ENCODE measurements at regions not wholly inside any gene's neighbourhood (a gene's known extent, or its start where the extent isn't known, plus 50 kb on each side); places are given as distances from the start of the nearest gene placed in this dataset.

GRCh38 chr6:30272032-30272431 lies 54.7 kb upstream of the TRIM39 start:
- no peak overlapping the region for H3K4me3 ChIP-seq (ENCODE audit: low read depth, low read length)
- TF ChIP-seq, protein P1, sequence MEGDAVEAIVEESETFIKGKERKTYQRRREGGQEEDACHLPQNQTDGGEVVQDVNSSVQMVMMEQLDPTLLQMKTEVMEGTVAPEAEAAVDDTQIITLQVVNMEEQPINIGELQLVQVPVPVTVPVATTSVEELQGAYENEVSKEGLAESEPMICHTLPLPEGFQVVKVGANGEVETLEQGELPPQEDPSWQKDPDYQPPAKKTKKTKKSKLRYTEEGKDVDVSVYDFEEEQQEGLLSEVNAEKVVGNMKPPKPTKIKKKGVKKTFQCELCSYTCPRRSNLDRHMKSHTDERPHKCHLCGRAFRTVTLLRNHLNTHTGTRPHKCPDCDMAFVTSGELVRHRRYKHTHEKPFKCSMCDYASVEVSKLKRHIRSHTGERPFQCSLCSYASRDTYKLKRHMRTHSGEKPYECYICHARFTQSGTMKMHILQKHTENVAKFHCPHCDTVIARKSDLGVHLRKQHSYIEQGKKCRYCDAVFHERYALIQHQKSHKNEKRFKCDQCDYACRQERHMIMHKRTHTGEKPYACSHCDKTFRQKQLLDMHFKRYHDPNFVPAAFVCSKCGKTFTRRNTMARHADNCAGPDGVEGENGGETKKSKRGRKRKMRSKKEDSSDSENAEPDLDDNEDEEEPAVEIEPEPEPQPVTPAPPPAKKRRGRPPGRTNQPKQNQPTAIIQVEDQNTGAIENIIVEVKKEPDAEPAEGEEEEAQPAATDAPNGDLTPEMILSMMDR (IDR thresholded peaks at IDR 0.05; ENCODE audit: control insufficient read depth, extremely low read depth, insufficient read depth) = no peak
- peak; percentile 23 for DNase-seq (ENCODE audit: low read depth)

DNA sequence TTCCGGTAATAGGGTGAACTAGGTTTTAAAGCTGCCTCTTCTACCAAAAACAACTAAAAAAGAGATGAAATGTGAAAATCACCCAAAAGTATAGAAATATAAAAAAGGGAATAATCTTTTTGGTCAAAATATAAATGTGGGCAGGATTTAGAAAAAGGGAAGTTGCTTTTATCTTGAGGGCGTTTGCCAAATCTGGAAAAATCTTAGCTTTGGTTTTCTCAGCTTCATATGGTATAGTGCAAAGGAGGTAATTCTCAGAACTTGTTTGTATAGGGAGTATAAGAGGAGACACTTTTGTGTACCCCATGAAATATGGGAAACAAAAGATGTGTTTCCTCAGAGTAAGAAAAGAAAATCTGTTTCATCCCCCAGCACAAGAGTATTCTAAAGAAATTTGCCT lies 54.2 kb upstream of the TRIM26 start:
- H3K4me3 ChIP-seq (ENCODE audit: low read depth, low read length) = no peak overlapping the region
- TF ChIP-seq, protein P1 (IDR thresholded peaks at IDR 0.05; ENCODE audit: control insufficient read depth, extremely low read depth, insufficient read depth) = no peak
- DNase-seq (ENCODE audit: low read depth) = no peak

GRCh38 chr6:30265594-30265993 lies 52.4 kb upstream of the TRIM26 start:
- no peak overlapping the region for H3K4me3 ChIP-seq (ENCODE audit: low read depth, low read length)
- TF ChIP-seq, protein P1 (IDR thresholded peaks at IDR 0.05; ENCODE audit: control insufficient read depth, extremely low read depth, insufficient read depth) = no peak
- no peak for DNase-seq (ENCODE audit: low read depth)

- TF ChIP-seq, protein P1 (IDR thresholded peaks at IDR 0.05; ENCODE audit: control insufficient read depth, extremely low read depth, insufficient read depth) = no peak
- no peak for DNase-seq (ENCODE audit: low read depth)
- H3K4me3 ChIP-seq (ENCODE audit: low read depth, low read length) = no peak overlapping the region
Observed at GRCh38 chr6:30265181-30265580, 52.0 kb upstream of the TRIM26 start.

GRCh38 chr6:30264743-30265142 lies 51.5 kb upstream of the TRIM26 start:
- H3K4me3 ChIP-seq (ENCODE audit: low read depth, low read length) = no peak overlapping the region
- TF ChIP-seq, protein P1 (IDR thresholded peaks at IDR 0.05; ENCODE audit: control insufficient read depth, extremely low read depth, insufficient read depth) = no peak
- no peak for DNase-seq (ENCODE audit: low read depth)

GRCh38 chr6:30263734-30264133 lies 50.5 kb upstream of the TRIM26 start:
- no peak for DNase-seq (ENCODE audit: low read depth)
- no peak overlapping the region for H3K4me3 ChIP-seq (ENCODE audit: low read depth, low read length)
- TF ChIP-seq, protein P1 (IDR thresholded peaks at IDR 0.05; ENCODE audit: control insufficient read depth, extremely low read depth, insufficient read depth) = no peak
